NCI-H1417 (cell line): ENCODE measurements at regions not wholly inside any gene's neighbourhood (a gene's known extent, or its start where the extent isn't known, plus 50 kb on each side); places are given as distances from the start of the nearest gene placed in this dataset.
A peak's percentile ranks its signal among the peaks of the same experiment; 100 is the strongest.

ENCODE experiments used
- DNase-seq, 3 experiments: peaks; one replicate each; lab custom pipeline; 2025; lab: John Stamatoyannopoulos, UW

DNA sequence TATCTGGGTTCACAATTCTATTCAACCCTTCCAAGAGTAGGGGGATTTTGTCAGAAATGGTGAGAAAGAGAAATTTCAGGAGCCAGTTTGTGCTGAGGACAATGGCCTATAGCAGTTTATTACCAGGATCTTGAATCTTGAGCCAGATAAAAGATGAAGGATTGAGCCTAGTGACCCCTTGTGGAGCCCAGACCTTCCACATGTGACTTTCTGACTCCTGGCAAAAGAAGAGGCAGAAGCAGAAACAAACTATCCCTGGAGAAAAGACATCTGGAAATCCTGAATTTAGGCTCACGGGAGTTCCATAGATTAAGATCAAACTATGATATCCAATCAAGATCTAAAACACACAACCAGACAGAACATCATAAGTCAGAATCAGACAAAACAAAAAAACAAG is 60.9 kb upstream of the CHRM2 start:
- DNase-seq, result peak in 1 of 3 experiments; percentile 17

DNA sequence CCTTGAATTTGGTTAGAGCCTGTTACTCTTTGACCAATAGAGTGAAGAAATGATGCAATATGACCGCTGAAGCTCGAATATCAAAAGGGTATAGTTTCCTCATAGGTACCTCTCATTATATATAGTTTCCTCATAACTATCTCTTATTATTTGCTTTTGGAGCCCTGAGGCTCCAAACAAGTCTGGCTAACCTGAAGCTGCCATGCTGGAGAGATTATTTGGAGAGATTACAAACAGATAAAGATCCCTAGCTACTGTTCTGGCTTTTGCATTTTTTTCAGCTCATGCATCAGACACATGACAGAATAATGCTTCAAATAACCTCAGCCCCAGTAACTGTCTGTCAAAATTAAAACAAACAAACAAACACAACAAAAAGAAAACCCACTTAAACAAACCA is 65.4 kb upstream of the CHRM2 start:
- no peak for DNase-seq

DNA sequence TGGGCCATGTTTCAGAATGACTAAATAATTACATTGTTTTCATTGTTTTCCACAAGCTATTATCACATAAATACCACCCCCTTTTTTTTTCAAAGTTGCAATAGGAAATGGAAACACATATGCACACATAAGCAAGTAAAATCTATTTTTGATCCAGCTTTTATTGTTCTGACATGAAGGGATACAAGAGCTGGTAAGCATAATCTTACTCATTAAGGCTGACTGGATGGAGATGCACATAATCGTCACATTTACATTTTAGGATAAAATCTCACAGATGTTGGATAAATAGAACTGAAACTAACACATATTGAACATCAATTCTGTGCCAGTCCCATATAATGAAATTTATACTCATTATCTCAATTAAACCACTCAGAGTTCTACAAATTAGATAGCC is 84.5 kb upstream of the CHRM2 start:
- DNase-seq, result no peak

DNA sequence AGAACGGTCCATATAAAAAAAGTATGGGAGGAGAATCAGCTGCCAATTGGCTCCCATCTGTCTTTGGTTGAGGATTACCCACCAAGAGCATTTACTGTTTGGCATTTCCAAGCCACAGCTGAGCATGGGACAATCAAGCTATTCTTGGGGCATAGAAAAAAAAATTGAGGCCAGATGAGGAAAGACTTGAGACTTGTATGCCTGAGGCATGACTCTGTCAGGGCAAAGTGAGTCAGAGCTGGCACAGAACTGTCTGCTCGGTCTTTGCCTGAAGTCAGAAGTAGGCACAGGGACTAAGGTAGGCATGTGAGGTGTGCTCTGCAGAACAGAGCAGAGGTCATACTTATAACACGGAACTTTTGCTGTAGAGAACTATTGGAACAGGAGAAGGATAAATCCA is 126.5 kb upstream of the CHRM2 start:
- no peak for DNase-seq

DNA sequence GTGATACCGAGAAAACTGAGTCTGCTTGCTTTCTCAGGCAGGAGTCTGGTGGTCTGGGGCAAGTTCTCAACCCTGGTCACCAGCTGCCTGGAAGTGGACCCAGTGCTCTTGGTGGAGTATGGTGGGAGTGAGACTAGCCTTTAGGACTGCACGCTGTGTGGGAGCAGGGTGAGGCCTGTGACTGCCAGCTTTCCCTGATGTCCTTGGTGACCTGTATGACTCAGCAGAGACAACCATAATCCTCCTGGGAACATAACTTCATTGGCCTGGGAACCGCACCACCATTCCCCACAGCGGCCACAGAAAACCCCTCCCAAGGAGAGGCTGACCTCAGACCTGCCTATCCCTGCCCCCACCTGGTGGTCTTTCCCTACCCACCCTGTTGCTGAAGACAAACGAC is 139.5 kb upstream of the CHRM2 start:
- DNase-seq, result no peak

DNA sequence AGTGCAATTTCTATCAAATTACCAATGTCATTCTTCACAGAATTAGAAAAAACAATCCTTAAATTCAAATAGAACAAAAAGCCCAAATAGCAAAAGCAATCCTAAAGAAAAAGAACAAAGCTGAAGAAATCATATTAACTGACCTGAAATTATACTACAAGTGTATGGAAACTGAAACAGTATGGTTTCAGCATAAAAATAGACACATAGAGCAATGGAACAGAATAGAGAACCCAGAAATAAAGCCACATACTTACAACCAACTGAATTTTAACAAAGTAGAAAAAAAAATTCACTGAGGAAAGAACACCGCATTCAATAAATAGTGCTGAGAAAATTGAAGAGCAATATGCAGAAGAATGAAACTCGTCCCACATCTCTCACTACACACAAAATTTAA is 142.0 kb upstream of the CHRM2 start:
- DNase-seq, result no peak

DNA sequence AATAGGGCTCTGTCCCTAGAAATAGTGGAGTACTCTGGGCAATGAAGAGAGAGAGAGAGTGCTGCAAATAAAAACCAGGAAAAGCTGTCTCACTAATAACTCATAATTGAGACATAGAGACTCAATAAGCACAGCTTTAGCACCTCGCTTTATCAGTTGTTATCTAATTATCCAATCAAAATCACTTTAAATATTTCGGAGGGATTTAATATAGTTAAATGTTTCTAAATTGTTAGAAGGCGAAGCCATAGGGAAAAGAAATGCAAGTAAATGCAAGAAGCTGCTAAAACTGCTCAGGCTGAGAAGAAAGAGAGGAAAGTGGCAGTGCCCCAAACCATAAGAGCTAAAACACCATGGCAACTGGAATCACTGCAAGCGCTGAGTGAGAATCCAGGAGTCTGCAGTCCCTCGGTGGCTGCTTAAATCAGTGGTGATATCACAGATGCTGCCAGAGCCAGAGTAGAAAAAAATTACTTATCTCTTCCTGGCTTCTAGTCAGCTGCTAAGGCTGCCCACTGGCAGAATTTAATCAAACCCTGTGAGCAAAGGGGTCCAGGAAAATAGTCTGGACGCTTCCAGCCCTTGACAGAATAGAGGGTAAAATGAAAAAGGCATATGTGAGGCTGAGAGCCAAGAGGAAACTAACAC is 150.4 kb upstream of the CHRM2 start:
- DNase-seq, result peak in 1 of 3 experiments; percentile 20

DNA sequence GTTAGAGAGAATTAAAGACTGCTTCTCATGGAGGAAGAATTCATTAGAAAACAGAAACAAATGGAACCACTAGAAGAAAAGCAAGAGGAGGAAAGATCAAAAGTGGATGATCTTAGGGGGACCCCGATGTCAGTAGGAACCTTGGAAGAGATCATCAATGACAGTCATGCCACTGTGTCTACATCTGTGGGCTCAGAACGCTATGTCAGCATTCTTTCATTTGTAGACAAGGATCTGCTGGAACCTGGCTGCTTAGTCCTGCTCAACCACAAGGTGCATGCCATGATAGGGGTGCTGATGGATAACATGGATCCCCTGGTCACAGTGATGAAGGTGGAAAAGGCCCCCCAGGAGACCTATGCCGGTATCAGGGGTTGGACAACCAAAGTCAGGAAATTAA is 154.4 kb upstream of the CHRM2 start:
- DNase-seq, result no peak

DNA sequence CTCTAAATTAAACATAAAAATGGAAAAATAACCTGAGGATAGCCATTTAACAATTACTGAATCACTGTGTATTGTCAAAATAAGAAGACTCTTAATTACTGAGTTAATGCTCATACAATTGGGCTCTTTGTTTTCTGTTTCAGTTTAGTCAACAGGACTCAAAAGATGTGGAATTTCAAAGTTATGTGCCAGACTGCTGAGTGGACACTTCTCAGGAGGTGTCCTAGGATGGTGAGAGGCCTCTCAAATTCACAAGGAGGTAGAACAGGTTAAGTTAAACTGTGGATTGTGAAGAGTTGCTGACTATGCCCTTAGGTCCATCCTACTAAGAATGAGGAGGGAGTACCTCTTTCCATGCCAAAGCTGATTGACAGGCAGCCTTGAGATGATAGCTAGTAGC is 157.7 kb upstream of the CHRM2 start:
- no peak for DNase-seq

DNA sequence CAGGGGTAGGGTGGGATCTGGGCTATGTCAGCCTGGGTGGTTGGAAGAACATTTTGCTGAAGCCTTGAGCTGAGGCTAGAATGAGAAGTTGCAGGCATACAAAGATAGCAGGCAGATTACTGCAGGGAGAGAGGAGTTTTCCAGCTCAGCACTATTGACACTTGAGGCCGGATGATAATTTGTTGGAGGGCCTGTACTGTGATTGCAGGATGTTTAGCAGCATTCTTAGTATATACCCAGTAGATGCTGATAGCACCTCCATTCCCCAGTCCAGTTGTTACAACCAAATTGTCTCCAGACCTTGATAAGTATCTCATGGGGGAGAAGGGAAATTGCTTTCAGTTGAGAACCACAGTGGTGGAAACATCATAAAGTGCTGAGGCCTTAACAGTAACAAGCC is 158.6 kb upstream of the CHRM2 start:
- no peak for DNase-seq

DNA sequence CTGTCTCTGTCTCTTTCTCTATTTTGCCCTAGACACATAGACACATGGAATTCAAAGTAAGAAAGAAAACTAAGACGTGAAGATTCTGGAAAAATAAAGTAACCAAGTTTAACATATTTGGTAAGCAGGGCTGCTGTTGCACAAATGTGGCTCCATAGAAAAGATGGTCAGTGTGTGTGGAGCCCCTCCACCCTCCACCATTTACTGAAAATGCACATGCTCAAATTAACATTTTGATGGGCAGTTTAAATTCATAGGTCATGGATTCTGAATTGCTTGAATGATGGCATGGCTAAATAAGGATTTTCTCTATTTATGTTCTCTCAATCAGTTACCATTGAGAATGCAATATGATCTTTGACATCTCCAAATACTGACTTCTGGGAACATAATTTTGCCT is 165.5 kb upstream of the CHRM2 start:
- DNase-seq, result no peak

DNA sequence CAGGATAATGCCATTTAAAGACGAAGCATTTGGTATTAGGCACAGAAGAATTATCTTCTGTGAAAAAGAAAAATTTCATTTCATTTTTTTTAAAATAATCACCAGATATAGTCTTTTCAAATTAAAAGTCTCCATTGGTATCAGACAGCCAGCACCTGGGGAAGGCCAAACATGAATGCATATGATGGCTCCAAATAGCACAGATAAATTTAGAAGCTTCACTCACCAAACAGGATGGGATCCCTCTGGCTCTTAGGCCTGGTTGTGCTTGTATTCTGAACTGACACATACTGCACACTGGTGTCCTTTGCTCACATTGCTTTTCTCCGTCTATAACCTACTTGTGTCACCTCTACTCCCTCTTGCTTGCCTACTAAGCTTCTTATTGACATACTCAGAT is 169.5 kb upstream of the CHRM2 start:
- DNase-seq, result no peak

DNA sequence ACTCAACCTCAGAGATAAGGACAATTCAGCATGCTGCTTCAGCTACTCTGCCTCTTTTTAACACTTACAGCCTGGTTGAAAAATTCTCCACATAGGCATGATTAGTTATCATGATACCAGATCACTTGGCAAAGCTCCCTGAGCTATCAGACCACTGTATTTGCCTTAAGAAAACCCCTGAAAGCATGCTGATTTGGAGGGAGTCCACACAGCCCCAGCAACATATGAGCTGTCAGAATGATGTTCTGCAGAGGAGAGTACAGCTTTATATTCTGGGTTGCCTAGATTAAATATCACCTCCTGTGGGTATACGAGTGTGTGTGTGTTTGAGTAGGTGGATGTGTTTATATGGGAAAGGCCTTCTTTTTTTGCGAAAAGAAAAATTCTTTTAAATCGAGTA is 170.2 kb upstream of the CHRM2 start:
- no peak for DNase-seq

DNA sequence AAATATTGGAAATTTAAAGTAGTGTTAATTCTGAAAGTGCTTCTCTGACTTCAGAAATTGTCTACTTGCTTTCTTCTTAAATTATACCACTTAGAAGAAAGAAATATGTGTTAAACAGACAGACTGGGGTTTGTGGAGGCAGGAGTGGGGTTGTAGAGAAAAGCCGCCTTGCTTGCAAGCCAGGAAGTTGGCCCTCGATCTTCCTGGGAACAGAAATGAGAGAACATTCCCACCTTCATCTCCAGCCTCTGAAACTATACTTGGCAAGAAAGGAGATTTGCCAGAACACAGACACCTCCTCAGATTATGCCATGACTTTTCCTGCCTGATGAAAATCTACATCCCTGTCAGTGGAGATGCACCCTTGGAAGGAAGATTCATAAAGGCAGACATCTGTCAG is 171.2 kb upstream of the CHRM2 start:
- DNase-seq, result no peak

DNA sequence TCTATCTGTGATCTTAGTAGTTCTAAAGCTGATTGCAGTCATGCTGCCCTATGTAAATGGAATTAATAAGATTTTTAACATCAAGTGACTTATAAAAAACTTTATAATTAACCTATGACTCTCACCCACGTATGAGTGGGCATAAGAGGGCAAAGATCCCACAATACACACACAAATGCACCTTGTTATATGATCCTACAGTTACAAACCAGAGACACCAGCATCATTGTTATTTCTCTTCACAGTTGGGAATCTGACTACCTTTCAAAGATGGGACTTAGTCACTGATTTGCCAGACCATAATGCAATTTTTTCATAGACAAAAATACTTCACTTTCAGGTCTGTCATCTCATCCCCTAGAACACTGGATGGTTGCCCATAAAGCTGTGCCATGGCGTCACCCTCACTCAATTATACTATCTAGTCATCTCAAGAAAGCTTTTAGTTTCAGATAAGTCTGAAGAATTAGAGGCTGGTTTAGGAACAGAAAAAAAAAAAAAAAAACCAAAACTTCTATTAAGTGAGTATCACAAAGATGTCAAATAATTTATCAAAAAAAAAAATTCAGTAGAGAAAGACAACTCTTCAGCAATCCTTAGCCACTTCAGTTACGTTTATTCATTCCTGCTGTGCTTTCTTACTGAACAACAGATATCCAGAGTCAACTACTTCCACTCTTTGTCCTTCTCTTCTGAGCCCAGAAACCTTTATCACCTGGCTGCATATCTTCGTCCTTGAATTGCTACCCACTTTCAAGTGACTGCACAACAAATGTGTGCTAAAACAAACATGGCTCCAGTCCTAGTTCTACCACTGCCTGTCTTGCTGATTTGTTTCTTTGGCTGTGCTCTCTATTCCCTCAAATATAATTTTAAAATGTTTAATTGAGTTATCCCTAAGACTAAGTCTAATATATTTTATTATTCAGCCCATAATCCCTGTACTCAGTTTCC is 175.0 kb upstream of the CHRM2 start:
- DNase-seq, result no peak

DNA sequence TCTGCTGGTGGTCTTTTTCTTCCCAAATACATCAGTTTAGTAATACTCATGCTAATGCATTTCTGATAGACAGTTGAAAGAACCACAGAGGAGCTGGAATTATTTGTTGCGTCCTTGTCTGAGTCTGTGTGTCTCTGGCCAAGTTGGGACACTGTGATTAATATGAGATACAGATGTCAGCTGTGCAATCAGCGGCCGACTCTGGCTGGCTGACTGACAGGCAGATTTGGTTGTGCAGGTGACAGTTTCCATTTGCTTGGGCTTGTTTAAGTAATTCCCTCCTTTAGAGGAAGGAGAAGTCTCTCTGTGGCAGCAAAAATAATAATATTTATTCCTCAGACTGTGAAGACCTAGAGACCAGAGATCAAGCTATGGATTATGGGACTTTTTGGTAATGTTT is 176.2 kb upstream of the CHRM2 start:
- no peak for DNase-seq

DNA sequence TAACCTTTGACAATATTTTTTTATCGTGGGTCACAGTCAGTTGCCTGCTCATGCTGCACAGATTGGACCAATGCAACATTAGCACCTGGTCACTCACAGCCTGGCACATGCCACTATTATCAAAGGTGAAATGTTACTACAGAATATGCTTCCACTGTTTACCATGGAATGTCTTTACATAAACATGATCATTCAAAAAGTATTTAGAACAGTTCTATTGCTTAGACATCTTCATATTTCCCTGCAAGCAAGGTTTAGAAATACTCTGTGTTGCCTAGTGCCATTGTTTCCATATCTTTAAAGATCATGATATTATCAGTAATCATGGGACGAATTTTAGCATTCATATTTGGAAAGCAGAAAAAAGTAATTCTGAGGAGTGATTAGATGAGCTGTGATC is 179.9 kb upstream of the CHRM2 start:
- DNase-seq, result no peak

DNA sequence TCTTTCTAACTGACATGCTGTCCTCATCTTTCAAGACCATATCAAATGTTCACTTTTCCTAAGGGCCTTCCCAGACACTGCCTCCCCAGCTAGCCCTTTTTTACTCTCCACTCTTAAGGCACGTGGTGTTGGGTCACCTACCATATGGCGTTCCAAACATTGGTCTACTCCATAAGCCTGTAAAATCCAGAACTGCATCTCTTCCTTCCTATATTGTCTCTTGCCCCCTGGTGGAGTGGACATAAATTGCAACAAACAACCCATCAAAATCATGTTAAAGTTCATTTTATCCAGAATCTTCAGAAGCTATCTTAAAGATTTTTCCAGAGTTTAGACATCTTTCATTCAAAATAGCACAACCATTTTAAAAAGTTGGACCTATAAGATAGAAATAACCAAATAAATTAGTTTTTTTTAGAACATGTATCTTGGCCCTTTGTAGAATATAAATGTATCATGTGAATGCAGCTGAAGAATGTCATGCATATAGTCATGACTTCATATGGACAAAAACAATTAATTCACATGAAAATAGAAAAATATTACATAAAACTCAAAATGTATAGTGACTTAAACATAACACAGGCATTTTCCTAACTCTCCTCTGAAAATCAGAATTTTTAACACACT is 180.6 kb upstream of the CHRM2 start:
- peak in 2 of 3 experiments; percentile 50 to 57 for DNase-seq

DNA sequence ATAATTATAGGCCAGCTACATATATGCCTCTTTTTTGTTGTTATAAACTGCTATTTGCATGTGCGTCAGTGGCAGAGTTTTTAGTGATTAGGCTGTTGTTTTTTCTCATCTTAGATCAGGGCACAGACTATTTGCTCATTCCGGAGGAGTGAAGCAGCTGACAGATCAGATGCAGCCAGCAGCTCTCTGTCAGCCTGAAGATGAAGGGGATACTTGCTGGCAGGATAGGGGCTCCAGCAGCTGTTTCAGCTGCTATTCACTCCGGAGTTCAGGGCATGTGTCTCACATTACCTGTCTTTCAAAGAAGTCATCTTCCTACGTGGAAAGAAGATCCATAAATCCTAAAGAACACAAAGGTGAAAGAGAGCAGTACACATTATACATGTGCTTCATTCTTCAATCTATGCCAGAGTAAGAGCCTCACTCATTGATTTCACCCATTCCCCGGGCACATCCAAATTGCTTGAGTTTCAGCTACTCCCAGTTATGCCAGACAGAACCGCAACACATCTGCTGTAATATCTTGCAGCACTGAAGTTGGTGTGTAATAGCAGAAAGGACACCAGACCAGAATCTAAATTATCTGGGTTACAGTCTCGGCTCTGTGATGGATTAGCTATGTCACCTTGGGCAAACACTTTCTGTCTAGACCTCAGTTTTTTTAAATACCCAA is 182.8 kb upstream of the CHRM2 start:
- peak in 1 of 3 experiments; percentile 46 for DNase-seq

DNA sequence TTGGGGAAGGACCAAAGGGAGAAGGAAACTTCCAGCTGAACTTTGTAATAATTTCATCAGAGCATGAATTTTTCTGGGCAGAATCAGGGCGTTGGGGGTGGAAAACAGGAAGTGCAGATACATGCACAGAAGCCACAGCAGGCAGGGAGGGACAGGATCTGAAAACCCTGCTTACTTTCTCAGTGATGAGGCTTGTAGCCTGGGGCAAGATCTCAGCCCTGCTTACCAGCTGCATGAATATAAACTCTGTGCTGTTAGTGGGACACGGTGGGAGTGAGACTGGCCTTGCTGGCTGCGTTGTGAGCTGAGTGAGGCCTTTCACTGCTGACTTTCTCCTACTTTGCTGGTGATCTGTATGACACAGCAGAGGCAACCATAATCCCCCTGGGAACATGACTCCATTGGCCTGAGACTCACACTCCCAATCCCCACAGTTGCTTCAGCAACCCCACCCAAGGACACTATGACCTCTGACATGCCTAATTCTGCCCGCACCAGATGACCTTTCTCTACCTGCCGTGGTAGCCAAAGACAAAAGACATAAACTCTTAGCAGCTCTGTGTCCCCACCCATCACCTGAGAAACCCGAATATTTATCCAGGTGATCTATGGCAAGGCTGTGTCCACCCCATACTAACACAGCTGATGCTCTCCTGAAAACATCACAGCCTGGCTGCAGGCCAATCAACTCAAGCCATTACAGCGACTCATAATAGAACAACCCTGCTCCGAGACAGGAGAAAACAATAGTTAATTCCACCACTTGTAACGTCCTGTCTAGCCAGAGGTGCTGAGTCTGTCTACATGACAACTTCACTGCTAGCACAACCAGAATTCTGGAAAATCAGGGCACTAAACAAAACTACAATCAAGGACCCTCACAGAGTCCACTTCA is 190.7 kb upstream of the CHRM2 start:
- DNase-seq, result peak in 1 of 3 experiments; percentile 44

DNA sequence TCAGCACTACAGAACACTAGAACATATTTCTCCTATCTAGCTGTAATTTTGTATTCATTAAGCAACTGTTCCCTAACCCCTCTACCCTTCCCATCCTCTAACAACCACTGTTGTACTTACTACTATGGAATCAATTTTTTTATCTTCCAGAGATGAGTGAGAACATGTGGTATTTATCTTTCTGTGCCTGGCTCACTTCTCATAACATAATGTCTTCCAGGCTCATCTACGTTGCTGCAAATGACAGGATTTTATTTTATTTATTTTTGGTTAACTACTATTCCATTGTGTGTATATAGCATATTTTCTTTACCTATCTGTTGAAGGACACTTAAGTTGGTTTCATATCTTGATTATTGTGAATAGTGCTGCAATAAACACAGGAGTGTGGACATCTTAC is 200.9 kb upstream of the CHRM2 start:
- DNase-seq, result no peak
